ENCODE measurements at regions not wholly inside any gene's neighbourhood (a gene's known extent, or its start where the extent isn't known, plus 50 kb on each side); places are given as distances from the start of the nearest gene placed in this dataset.
A peak's percentile ranks its signal among the peaks of the same experiment; 100 is the strongest.

DNA sequence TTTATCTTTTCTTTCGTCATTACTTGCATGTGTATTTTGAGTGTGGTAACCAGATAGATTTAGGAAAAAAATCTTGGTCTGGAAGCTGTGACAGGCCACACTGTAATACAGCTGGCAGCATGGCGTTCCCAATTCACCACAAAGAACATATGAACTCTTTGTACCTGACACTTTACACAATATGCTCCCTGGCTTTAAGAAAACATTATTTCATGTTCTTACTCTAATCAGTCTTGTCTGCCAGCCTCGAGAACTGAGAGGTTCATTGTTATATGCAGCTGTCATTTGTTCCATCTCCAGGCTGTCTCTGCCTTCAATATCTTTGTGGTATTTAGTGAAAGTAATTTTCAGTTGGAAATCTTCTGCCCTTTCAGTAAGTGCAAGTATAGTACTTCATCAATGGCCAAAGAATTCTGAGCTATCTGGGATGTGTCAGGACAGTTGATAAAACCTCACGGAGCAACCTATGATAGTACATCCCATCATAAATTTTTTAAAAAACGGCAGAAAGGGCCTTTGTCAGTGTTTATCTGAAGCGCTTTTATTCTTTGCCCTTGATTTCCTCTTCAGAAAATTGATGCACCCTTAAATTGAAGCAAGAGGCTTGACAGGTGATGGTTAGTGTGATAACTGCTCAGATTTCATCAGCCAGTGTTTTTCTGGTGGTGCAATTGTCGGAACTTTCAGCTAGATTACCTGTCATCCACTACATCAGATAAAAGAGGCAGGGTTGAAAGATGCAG is 146.3 kb upstream of the SP8 start:
- FAIRE-seq (no peak), DNase-seq (ENCODE audit: insufficient read length, low spot score) (no peak)

DNA sequence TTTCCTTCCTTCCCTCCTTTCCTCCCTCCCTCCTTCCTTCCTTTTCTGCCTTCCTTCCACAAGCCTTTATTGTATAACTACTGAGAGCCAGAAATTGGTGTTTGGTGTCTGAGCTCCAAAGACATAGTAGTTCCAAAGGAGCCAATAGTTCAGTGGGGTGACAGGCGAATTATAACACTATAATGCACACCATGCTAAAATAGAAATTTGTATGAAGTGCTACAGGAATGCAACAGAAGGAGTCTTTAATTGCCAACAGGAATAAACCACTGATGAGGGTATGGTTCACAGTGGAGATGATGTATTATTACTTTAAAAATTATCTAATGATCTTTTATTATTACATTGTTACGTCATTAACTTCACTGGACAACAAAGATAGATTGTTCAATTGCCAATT is 158.8 kb upstream of the SP8 start:
- no peak for FAIRE-seq

DNA sequence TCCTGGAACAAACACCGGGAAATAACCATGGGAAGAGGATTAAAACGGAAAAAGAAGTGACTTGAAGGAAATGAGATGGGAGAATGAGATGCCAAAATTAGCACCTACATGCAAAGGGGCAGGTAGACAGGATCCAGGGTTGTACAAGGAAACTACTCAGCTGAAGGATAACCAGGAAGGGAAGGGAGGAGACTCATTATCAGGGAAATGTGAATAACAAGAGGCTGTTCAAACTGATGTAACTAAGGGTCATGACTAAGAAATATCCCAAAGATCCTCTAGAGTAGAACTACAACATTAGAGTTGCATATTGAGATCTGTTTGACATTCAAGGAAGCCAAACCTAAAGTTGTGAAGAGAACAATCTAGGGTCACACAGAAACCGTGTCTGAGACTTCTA is 166.2 kb upstream of the SP8 start:
- FAIRE-seq (no peak), DNase-seq (ENCODE audit: insufficient read length, low spot score) (no peak)

More for the DNA sequence above, 158.8 kb upstream of the SP8 start:
- DNase-seq (ENCODE audit: insufficient read length, low spot score): no peak

DNA sequence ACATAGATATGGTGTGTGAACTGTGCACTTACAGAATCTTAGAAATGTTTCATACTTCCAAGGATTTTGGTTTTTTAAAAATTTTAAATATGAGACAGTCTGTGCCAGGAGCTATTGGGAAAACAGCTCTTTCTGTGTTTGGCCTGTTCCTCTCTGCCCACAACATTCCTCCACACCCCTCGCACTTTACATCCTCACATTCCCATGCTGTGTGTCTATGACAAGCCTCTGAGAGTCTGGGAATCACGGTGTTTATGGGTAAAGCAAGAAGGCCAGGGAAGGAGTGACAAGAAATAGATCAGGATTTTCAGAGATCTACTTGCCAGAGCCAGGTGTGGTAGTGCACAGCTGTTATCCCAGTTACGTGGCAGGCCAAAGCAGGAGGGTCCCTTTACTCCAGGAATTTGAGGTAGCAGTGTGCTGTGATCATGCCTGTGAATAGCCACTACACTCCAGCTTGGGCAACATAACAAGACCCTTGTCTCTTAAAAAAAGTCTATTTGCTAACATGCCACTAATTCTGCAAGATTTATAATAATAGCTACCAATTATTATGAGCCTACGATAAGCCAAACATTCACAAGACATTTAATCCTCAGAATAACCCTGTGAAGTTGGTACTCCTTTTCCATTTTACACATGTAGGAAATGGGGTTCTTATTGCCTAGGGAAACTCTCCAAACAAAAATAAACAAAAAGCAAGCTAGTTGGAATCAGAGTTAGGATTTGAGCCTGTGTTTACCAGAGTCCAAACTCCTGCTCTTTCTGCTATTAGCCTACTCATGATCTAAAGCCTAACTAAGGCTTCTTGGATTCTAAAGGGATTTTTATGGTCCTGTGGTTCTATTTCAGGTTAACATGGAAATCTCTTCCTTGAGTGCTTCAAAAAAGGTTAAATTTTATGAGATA is 168.3 kb upstream of the SP8 start:
- DNase-seq (ENCODE audit: insufficient read length, low spot score) (no peak), FAIRE-seq (no peak)

DNA sequence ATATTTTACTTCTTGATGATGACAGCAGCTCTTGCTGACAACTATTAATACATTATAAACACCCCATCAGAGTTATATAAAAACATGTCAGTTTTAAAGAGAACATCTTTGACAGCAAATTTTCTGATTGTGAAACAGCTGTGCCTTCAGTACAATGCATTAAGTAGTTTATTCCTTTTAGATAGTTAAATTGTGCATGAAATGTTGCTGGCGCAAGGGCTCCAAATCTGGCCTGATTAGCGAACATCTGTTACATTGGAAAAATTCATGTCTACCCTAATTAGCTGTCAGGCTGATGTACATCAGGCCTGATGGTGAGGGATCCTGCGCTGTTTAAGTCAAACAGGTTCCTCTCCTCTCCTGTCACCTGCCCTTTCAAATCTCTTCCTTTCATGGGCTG is 171.9 kb upstream of the SP8 start:
- DNase-seq (ENCODE audit: insufficient read length, low spot score) (no peak), FAIRE-seq (no peak)

DNA sequence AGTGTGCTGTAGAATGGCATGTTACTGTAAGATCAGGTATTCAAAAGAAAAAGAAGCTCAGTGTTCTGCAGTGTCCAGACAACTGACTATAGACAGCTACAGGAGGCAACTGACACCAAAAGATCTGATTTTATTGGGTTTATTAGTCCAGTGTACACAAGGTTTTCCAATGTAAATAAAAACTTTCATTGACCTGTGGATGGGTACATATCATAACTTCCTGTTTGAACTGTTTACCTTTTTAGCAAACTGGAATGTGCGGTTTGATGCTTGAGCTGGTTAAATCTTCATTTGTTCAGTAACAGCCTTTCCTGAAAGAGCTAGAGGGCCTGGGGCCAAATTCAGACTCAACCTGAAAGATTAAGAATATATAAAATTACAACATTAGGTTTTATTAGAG is 172.6 kb upstream of the SP8 start:
- no peak for FAIRE-seq
- no peak for DNase-seq (ENCODE audit: insufficient read length, low spot score)

DNA sequence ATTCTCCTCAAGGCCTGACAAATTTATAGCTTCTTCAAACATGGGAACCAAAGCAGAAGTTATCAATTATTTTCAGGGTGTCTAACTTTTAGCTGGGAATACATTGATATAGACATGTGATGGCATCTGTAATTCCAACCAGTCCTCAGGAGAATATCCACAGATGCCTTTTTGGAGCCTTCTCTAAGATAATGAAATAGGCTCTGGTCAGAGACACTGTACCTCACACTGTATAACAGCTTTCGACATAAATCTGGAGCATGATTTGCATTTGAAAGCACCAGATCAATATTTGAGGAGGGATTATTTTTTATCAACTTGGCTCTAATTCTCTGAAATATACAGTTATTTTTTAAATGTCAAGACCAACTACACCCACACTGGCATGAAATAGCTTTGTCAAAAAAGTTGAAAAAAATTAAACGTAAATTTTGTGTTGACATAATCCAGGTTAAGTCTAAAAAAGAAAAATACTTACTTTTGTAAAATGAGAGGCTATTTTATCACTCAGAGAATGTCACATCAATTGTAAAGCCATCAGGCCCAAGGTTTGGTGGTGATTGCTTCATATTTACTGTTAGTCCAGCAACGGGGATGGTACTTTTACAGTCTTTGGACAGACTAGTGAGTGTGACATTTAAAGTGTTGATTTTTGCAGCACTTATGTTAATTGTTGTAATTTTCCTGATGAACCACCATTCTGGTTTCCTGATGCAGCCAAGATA is 177.0 kb upstream of the SP8 start:
- DNase-seq (ENCODE audit: insufficient read length, low spot score) (no peak), FAIRE-seq (no peak)

DNA sequence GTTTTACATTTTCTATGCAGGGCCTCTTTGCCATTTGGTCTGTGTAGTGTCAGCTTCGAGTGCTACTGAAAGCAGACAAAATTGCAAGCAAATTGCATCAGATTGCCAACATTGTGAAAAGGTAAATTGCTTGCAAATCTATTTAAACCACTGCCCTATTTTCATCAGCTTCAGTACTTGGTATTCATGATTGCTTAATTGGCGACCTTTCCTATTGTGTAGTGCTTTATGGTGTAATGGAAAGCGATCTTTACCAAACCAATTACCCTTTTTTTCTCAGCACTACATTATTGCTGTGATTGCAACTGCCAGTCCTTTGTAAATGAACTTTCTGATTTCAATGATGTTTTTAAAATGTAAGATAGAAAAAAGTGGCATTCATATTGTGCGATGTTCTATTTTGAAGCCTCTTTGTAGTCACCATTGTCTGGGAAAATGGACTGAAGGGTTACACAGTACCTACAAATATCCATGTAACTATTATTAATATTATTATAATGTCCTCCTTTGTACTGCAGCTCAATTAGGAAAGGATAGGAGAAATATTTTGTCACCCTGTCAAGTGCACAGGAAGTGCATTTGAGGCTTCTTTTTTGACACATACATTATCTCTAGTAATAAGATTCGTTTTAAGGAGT is 177.7 kb upstream of the SP8 start:
- DNase-seq (ENCODE audit: insufficient read length, low spot score) (no peak), FAIRE-seq (no peak)

DNA sequence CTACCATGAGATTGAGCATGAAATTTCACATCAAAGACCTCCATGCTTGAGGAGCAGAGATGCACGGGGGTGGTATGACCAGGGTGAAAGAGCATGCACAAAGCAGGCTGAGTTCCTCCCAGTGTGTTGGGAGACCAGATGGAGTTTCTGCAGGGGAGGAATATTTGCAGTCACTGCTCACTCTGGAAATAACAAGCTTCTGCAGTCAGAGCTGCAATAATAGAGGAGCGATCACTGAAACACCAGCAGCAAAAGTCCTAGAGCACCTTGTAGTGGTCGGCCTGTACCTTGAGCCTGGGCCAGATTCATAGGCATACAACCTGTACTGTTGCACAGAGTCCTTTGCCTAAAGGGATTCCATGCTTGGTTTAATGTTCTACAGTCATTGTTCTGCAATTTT is 184.5 kb upstream of the SP8 start:
- FAIRE-seq: no peak

DNA sequence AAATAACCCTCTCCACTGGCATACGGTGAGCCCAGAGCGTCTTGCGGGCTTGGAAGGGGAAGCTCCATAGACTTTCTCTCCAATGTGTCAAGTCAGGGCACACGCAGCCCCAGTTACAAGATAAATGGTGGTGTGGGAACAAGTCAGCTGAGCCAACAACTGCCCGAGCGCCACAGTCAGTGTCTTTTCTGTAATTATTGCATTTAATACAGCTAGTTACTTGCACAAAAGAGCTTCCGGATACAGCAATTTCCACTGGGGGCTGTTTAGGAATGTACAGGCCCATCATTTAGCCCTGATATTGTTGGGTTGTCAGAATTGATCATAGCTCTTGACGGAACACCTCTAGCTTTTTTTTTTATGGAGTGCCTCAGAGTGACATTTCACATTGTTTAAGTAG is 193.5 kb upstream of the SP8 start:
- DNase-seq (ENCODE audit: insufficient read length, low spot score): no peak
- FAIRE-seq: no peak

More for the DNA sequence above, 184.5 kb upstream of the SP8 start:
- DNase-seq (ENCODE audit: insufficient read length, low spot score): no peak

DNA sequence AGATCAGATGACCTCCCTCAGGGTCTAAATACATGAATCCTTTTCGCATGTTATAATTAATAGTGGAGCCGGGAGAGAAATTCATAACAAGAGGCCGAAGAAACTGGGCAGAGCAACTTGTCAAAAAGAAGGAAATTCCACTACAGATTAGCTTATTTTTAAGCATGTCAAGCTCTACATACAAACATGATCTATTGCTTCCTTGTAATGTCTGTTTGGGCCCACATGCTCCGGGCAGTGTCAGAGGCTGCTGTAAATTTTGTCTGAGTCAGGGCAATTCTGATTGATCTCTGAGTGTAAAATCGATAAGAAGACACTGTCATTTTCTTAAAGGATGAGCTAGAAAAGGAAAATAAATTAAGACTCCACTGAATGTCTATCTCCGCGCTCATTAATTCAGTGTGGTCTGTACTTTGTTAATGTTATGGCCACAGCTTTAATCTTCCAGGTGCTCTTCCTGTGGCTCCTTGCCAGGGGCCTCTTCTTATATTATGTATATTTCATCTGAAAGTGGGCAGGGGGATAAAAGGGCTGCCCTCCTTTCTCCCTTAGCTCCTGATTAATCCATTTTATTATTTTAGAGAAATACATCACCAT is 194.1 kb upstream of the SP8 start:
- FAIRE-seq (no peak), DNase-seq (ENCODE audit: insufficient read length, low spot score) (no peak)

DNA sequence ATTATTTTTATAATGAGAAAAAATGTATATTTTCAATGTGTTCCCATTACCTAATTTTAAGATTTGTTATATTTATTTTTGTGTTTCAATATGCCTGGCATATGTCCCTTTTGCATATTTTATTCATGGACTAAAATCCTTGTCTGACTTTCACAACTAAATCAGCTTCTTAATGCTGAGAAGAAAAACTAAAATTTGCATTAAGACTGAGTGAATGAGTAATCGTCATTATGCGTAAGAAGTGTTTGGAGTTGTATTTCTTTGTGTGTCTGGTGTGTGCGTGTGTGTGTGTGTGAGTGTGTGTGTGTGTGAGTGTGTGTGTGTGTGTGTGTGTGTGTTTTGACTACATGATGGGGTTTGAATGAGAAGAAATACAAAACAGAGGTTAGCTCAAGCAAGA is 201.7 kb upstream of the SP8 start:
- DNase-seq (ENCODE audit: insufficient read length, low spot score) (no peak), FAIRE-seq (peak; percentile 85)

DNA sequence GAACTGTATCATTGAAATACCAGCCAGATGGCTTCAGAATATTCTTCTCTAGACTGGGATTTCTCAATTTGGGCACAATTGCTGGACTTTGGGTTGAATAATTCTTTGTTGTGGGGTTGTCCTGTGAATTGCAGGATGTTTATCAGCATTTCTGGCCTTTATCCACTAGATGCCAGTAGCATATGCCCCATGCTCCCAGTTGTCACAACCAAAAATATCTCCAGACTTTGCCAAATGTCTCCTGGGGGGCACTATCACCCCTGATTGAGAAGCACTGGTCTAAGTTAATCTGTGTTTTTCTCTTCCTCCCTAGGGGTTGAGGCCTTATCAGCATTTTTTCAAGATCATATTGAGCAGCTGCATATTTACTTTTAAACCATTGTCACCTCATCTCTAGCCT is 204.9 kb upstream of the SP8 start:
- DNase-seq (ENCODE audit: insufficient read length, low spot score): no peak
- FAIRE-seq: no peak

DNA sequence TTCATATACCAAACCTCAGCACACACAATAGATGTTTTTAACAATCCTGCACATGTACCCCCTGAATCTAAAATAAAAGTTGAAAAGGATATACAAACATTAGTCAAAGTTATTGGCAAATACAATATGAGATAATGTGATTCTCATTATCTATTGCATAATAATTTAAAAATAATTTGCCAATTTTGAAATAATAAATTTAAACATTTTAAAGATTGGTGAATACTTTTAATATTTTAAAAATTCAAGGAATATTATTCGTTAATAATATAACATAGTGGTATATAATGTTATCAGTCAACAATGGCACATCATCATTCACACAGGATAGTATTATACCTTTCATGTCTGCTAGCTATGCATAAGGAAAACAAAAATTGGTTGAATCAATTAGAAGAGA is 207.0 kb upstream of the SP8 start:
- FAIRE-seq: no peak
- no peak for DNase-seq (ENCODE audit: insufficient read length, low spot score)

DNA sequence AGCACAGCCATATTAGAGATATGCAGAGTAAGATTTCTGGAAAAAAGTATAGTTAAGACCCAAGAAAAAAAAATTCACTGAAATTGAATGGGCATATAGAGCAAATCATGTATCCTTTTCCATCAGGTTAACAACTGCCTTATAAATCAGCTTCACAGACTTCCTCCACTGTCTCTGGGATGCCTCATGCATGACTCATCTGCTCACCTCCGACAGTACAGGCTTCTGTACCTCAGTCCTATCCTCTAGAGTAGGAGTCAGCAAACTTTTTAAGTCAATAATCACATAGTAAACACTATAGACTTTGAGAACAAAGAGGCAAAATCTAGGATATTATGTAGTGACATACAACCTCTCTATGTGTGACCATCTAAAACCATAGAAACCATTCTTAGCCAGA is 211.6 kb upstream of the SP8 start:
- FAIRE-seq (no peak), DNase-seq (ENCODE audit: insufficient read length, low spot score) (no peak)

DNA sequence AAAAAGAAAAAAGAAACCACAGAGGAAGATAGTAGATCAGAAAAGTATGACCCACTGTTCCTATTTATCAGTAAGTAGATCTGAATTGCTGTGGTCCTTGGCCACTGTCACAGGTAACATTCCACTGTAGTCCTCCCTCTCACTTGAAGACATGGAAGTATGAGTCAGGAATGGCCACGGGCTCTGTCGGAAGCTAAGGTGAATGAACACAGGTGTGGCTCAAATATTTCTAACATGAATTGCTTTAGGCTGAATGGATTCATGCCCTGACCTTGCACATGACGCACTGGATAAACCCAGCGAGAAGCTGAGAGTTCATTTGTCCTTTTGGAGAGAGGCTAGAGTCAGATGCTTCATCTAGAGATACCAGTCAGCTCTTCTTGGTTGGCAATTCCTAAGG is 224.5 kb upstream of the SP8 start:
- no peak for DNase-seq (ENCODE audit: insufficient read length, low spot score)
- FAIRE-seq: no peak

DNA sequence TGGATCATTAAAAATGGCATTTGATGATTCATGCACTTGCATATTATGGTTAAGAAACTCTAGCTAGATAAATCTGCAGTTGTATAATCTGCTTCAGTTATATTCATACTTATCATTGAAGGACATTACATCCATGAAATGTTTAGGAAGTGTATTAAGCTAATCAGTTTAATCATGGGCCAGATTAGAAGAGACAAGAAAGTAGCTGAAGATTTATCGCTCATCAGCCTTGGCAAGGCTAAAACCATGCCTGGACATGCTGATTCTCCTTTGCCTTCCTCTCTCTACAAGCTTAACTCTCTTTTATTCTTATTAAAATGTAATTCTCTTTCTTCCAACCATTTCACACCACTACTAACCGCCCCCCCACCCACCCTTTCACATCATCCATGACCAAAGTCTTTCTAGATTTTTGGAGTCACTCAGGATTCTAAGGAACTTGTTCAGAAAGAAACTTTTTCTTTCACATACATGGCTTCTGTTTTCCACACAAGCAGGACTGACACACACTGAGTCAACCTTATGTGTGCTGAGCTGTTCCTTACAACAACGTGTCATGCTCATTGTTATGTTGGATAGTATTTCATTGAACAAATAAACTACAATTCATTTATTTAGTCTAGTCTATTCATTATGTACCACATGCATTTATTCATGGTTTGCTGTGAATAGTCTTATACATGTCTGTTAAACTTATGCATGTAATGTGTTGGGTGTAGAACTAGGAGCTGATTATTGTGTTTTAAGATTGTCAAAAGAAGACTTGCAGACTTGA is 227.3 kb upstream of the SP8 start:
- DNase-seq (ENCODE audit: insufficient read length, low spot score) (no peak), FAIRE-seq (no peak)

DNA sequence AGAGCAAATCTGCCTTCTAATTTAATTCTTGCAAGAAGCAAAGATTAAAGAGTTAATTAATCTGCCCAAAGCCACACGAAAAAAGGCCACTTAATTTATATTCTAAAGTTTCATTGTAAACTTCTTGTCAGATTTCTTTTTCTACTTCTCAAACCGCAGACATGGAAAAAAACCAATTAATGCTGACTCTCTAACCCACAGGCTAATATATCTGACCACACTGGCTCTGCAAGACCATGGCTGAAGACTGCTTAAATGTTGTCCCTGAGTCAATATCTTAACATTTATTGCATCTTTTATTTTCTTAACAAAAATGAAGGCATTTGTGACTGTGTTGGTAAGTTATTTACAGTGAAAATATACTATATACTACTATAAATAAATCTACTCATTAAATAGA is 234.0 kb upstream of the SP8 start:
- no peak for FAIRE-seq
- no peak for DNase-seq (ENCODE audit: insufficient read length, low spot score)

DNA sequence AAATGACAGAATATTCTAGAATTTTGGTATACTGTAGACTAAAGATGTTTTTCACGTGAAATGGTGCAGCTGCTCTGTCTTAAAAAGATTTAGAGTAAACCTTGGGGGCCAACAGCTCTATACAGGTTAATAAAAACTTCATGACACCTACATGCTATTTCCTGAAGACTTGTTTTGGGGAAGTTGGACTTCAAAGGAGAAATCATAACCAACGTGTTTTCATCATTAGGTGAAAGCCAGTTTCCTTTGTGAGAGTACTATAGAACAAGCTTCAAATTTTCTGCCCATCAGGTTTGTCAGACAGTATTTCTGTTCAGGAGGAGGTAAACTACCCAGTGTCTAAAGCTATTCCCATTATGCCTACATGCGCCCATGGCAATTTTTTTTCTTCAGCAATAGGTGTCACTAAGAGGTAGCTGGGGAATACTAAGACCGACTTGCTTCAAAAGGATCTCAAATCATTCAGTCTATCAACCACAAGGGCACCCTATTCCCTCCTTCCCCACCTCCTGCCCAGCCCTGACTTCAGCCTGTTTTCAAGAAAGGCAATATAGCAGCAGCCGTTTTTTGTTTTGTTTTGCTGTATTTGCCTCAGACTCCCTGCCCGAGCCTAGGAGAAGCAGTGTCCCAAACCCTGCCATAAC is 237.3 kb upstream of the SP8 start:
- FAIRE-seq (no peak), DNase-seq (ENCODE audit: insufficient read length, low spot score) (no peak)

Data from HTR-8/SVneo (cell line).